ENCODE measurements at regions not wholly inside any gene's neighbourhood (a gene's known extent, or its start where the extent isn't known, plus 50 kb on each side); places are given as distances from the start of the nearest gene placed in this dataset.

- no peaks in the 10 kb centered on the region for H3K4me1 ChIP-seq (ENCODE audit: insufficient read depth, low read length)
- H3K36me3 ChIP-seq (ENCODE audit: insufficient read depth, low read depth, low read length) = no peaks in the 10 kb centered on the region
- H3K27me3 ChIP-seq (ENCODE audit: insufficient read depth, low read length) = no peaks in the 10 kb centered on the region
- H3K27ac ChIP-seq (ENCODE audit: low read length) = no peak overlapping the region
- H3K9me3 ChIP-seq (ENCODE audit: insufficient read depth, low read depth, low read length) = no peaks in the 10 kb centered on the region
- no peak overlapping the region for H3K4me3 ChIP-seq (ENCODE audit: low read length)
- H3K9ac ChIP-seq (ENCODE audit: low read depth, low read length) = no peak overlapping the region
These were observed 388.1 kb upstream of the IGFBP7 start for GRCh38 chr4:57498251-57498650.

- no peaks in the 10 kb centered on the region for H3K36me3 ChIP-seq (ENCODE audit: insufficient read depth, low read depth, low read length)
- H3K27ac ChIP-seq (ENCODE audit: low read length) = no peak overlapping the region
- H3K4me3 ChIP-seq (ENCODE audit: low read length) = no peak overlapping the region
- H3K9me3 ChIP-seq (ENCODE audit: insufficient read depth, low read depth, low read length) = no peaks in the 10 kb centered on the region
- no peaks in the 10 kb centered on the region for H3K27me3 ChIP-seq (ENCODE audit: insufficient read depth, low read length)
- no peaks in the 10 kb centered on the region for H3K4me1 ChIP-seq (ENCODE audit: insufficient read depth, low read length)
- H3K9ac ChIP-seq (ENCODE audit: low read depth, low read length) = no peak overlapping the region
These were observed 386.7 kb upstream of the IGFBP7 start for GRCh38 chr4:57496697-57497471.

GRCh38 chr4:57494821-57495220 lies 384.6 kb upstream of the IGFBP7 start:
- H3K9ac ChIP-seq (ENCODE audit: low read depth, low read length) = no peak overlapping the region
- H3K27me3 ChIP-seq (ENCODE audit: insufficient read depth, low read length) = no peaks in the 10 kb centered on the region
- no peak overlapping the region for H3K4me3 ChIP-seq (ENCODE audit: low read length)
- no peaks in the 10 kb centered on the region for H3K36me3 ChIP-seq (ENCODE audit: insufficient read depth, low read depth, low read length)
- H3K27ac ChIP-seq (ENCODE audit: low read length) = no peak overlapping the region
- H3K4me1 ChIP-seq (ENCODE audit: insufficient read depth, low read length) = no peaks in the 10 kb centered on the region
- H3K9me3 ChIP-seq (ENCODE audit: insufficient read depth, low read depth, low read length) = no peaks in the 10 kb centered on the region

- no peaks in the 10 kb centered on the region for H3K4me1 ChIP-seq (ENCODE audit: insufficient read depth, low read length)
- no peaks in the 10 kb centered on the region for H3K9me3 ChIP-seq (ENCODE audit: insufficient read depth, low read depth, low read length)
- no peaks in the 10 kb centered on the region for H3K27me3 ChIP-seq (ENCODE audit: insufficient read depth, low read length)
- H3K4me3 ChIP-seq (ENCODE audit: low read length) = no peak overlapping the region
- H3K36me3 ChIP-seq (ENCODE audit: insufficient read depth, low read depth, low read length) = no peaks in the 10 kb centered on the region
- no peak overlapping the region for H3K27ac ChIP-seq (ENCODE audit: low read length)
- no peak overlapping the region for H3K9ac ChIP-seq (ENCODE audit: low read depth, low read length)
These were observed 382.2 kb upstream of the IGFBP7 start for GRCh38 chr4:57492251-57492878.

- Histone ChIP-seq H3K27ac (ENCODE audit: low read length) (no peak overlapping the region), H3K36me3 (ENCODE audit: insufficient read depth, low read depth, low read length) (no peaks in the 10 kb centered on the region), H3K9me3 (ENCODE audit: insufficient read depth, low read depth, low read length) (no peaks in the 10 kb centered on the region), H3K9ac (ENCODE audit: low read depth, low read length) (no peak overlapping the region), H3K4me1 (ENCODE audit: insufficient read depth, low read length) (no peaks in the 10 kb centered on the region), H3K4me3 (ENCODE audit: low read length) (no peak overlapping the region), H3K27me3 (ENCODE audit: insufficient read depth, low read length) (no peaks in the 10 kb centered on the region)
These were observed 381.2 kb upstream of the IGFBP7 start for GRCh38 chr4:57491388-57491787.

GRCh38 chr4:57490520-57491255 lies 380.5 kb upstream of the IGFBP7 start:
- Histone ChIP-seq H3K9me3 (ENCODE audit: insufficient read depth, low read depth, low read length) (no peaks in the 10 kb centered on the region), H3K9ac (ENCODE audit: low read depth, low read length) (no peak overlapping the region), H3K27ac (ENCODE audit: low read length) (no peak overlapping the region), H3K36me3 (ENCODE audit: insufficient read depth, low read depth, low read length) (no peaks in the 10 kb centered on the region), H3K4me3 (ENCODE audit: low read length) (no peak overlapping the region), H3K27me3 (ENCODE audit: insufficient read depth, low read length) (no peaks in the 10 kb centered on the region), H3K4me1 (ENCODE audit: insufficient read depth, low read length) (no peaks in the 10 kb centered on the region)

GRCh38 chr4:57488366-57489162 lies 378.4 kb upstream of the IGFBP7 start:
- H3K27me3 ChIP-seq (ENCODE audit: insufficient read depth, low read length) = no peaks in the 10 kb centered on the region
- H3K9ac ChIP-seq (ENCODE audit: low read depth, low read length) = no peak overlapping the region
- H3K9me3 ChIP-seq (ENCODE audit: insufficient read depth, low read depth, low read length) = no peaks in the 10 kb centered on the region
- H3K36me3 ChIP-seq (ENCODE audit: insufficient read depth, low read depth, low read length) = no peaks in the 10 kb centered on the region
- no peak overlapping the region for H3K4me3 ChIP-seq (ENCODE audit: low read length)
- no peak overlapping the region for H3K27ac ChIP-seq (ENCODE audit: low read length)
- H3K4me1 ChIP-seq (ENCODE audit: insufficient read depth, low read length) = no peaks in the 10 kb centered on the region

- Histone ChIP-seq H3K9me3 (ENCODE audit: insufficient read depth, low read depth, low read length) (no peaks in the 10 kb centered on the region), H3K4me1 (ENCODE audit: insufficient read depth, low read length) (no peaks in the 10 kb centered on the region), H3K36me3 (ENCODE audit: insufficient read depth, low read depth, low read length) (no peaks in the 10 kb centered on the region), H3K27ac (ENCODE audit: low read length) (no peak overlapping the region), H3K9ac (ENCODE audit: low read depth, low read length) (no peak overlapping the region), H3K4me3 (ENCODE audit: low read length) (no peak overlapping the region), H3K27me3 (ENCODE audit: insufficient read depth, low read length) (no peaks in the 10 kb centered on the region)
These were observed 365.2 kb upstream of the IGFBP7 start for GRCh38 chr4:57475424-57475823.

- Histone ChIP-seq H3K9me3 (ENCODE audit: insufficient read depth, low read depth, low read length) (no peaks in the 10 kb centered on the region), H3K27ac (ENCODE audit: low read length) (no peak overlapping the region), H3K27me3 (ENCODE audit: insufficient read depth, low read length) (no peaks in the 10 kb centered on the region)
These were observed 355.3 kb upstream of the IGFBP7 start for GRCh38 chr4:57465321-57466056.

GRCh38 chr4:57462843-57463242 lies 352.7 kb upstream of the IGFBP7 start:
- H3K4me3 ChIP-seq (ENCODE audit: low read length) = no peak overlapping the region
- no peaks in the 10 kb centered on the region for H3K4me1 ChIP-seq (ENCODE audit: insufficient read depth, low read length)
- no peak overlapping the region for H3K9ac ChIP-seq (ENCODE audit: low read depth, low read length)
- H3K9me3 ChIP-seq (ENCODE audit: insufficient read depth, low read depth, low read length) = peaks cover 3% of the 10 kb centered on the region; the same call in 1 of the 2 replicates
- H3K36me3 ChIP-seq (ENCODE audit: insufficient read depth, low read depth, low read length) = no peaks in the 10 kb centered on the region
- H3K27ac ChIP-seq (ENCODE audit: low read length) = no peak overlapping the region
- H3K27me3 ChIP-seq (ENCODE audit: insufficient read depth, low read length) = no peaks in the 10 kb centered on the region

More at GRCh38 chr4:57465321-57466056, 355.3 kb upstream of the IGFBP7 start:
- no peak overlapping the region for H3K4me3 ChIP-seq (ENCODE audit: low read length)
- H3K4me1 ChIP-seq (ENCODE audit: insufficient read depth, low read length) = no peaks in the 10 kb centered on the region
- no peaks in the 10 kb centered on the region for H3K36me3 ChIP-seq (ENCODE audit: insufficient read depth, low read depth, low read length)
- H3K9ac ChIP-seq (ENCODE audit: low read depth, low read length) = no peak overlapping the region

- peaks cover 8% of the 10 kb centered on the region; the same call in 1 of the 2 replicates for H3K9me3 ChIP-seq (ENCODE audit: insufficient read depth, low read depth, low read length)
- no peaks in the 10 kb centered on the region for H3K27me3 ChIP-seq (ENCODE audit: insufficient read depth, low read length)
- H3K4me1 ChIP-seq (ENCODE audit: insufficient read depth, low read length) = no peaks in the 10 kb centered on the region
- no peak overlapping the region for H3K27ac ChIP-seq (ENCODE audit: low read length)
- no peaks in the 10 kb centered on the region for H3K36me3 ChIP-seq (ENCODE audit: insufficient read depth, low read depth, low read length)
- H3K4me3 ChIP-seq (ENCODE audit: low read length) = no peak overlapping the region
- H3K9ac ChIP-seq (ENCODE audit: low read depth, low read length) = no peak overlapping the region
These were observed 350.8 kb upstream of the IGFBP7 start for GRCh38 chr4:57460967-57461366.
